OCI-M2 (cell line): ENCODE measurements at regions not wholly inside any gene's neighbourhood (a gene's known extent, or its start where the extent isn't known, plus 50 kb on each side); places are given as distances from the start of the nearest gene placed in this dataset.
A peak's percentile ranks its signal among the peaks of the same experiment; 100 is the strongest.

Source experiments
- DNase-seq: peaks from one replicate; lab custom pipeline; 2025; ENCODE audit not compliant: unreplicated experiment; lab: John Stamatoyannopoulos, UW

GRCh38 chr1:181142096-181142958 lies 53.8 kb downstream of the IER5 start:
- no peak for DNase-seq

GRCh38 chr1:181143102-181143859 lies 54.8 kb downstream of the IER5 start:
- no peak for DNase-seq

GRCh38 chr1:181144238-181144637 lies 55.7 kb downstream of the IER5 start:
- DNase-seq, result no peak

GRCh38 chr1:181148636-181149035 lies 60.1 kb downstream of the IER5 start:
- no peak for DNase-seq

GRCh38 chr1:181149326-181150125 lies 61.0 kb downstream of the IER5 start:
- DNase-seq, result no peak

GRCh38 chr1:181150273-181150672 lies 61.8 kb downstream of the IER5 start:
- DNase-seq, result no peak

GRCh38 chr1:181150842-181151241 lies 62.3 kb downstream of the IER5 start:
- no peak for DNase-seq

GRCh38 chr1:181151378-181152326 lies 63.2 kb downstream of the IER5 start:
- DNase-seq, result no peak

GRCh38 chr1:181152892-181153633 lies 64.6 kb downstream of the IER5 start:
- peak; percentile 85 for DNase-seq

- DNase-seq, result no peak
Observed at GRCh38 chr1:181153634-181153961, 65.1 kb downstream of the IER5 start.

- no peak for DNase-seq
Observed at GRCh38 chr1:181155339-181155738, 66.8 kb downstream of the IER5 start.

GRCh38 chr1:181159451-181160140 lies 71.1 kb downstream of the IER5 start:
- DNase-seq, result no peak

- no peak for DNase-seq
Observed at GRCh38 chr1:181160322-181160721, 71.8 kb downstream of the IER5 start.

- no peak for DNase-seq
Observed at GRCh38 chr1:181160998-181161870, 72.7 kb downstream of the IER5 start.

GRCh38 chr1:181163662-181164061 lies 75.2 kb downstream of the IER5 start:
- no peak for DNase-seq

GRCh38 chr1:181166377-181167196 lies 78.1 kb downstream of the IER5 start:
- peak; percentile 18 for DNase-seq

- no peak for DNase-seq
Observed at GRCh38 chr1:181169281-181169865, 80.9 kb downstream of the IER5 start.
